Astrocyte of the hippocampus (primary cell): ENCODE measurements at regions not wholly inside any gene's neighbourhood (a gene's known extent, or its start where the extent isn't known, plus 50 kb on each side); places are given as distances from the start of the nearest gene placed in this dataset.
A peak's percentile ranks its signal among the peaks of the same experiment; 100 is the strongest.

Experiments
- DNase-seq: peaks from one replicate; pipeline ENCODE4 v3.0.0; 2011; ENCODE audit warnings: low read depth, low spot score

- DNase-seq, result no peak
Observed at GRCh38 chr5:110996742-110997141, 74.8 kb upstream of the TSLP start.

- no peak for DNase-seq
Observed at GRCh38 chr5:111002036-111002435, 69.5 kb upstream of the TSLP start.

- DNase-seq, result no peak
Observed at GRCh38 chr5:111003623-111004022, 67.9 kb upstream of the TSLP start.

- no peak for DNase-seq
Observed at GRCh38 chr5:111004291-111004690, 67.2 kb upstream of the TSLP start.

GRCh38 chr5:111010783-111011182 lies 60.7 kb upstream of the TSLP start:
- no peak for DNase-seq

- DNase-seq, result no peak
Observed at GRCh38 chr5:111013011-111013410, 58.5 kb upstream of the TSLP start.

GRCh38 chr5:111016801-111017200 lies 54.7 kb upstream of the TSLP start:
- DNase-seq, result peak; percentile 16

- DNase-seq, result no peak
Observed at GRCh38 chr5:111017731-111018130, 53.8 kb upstream of the TSLP start.
